Posterior cingulate gyrus (tissue), 11 donors: ENCODE measurements at regions not wholly inside any gene's neighbourhood (a gene's known extent, or its start where the extent isn't known, plus 50 kb on each side); places are given as distances from the start of the nearest gene placed in this dataset.

Experiments
- DNase-seq, 10 donors: peaks; one replicate each; pipeline versions ENCODE4 v3.0.0 to v3.0.0-alpha.2; 2020 to 2021; ENCODE audit warnings: mixed read lengths in 3 of 10
- intact Hi-C: fragments of 100-400 bp; cut with DNase I; formaldehyde crosslinking; loops from one replicate; pipeline ENCODE4 v1.15.1; 2023

GRCh38 chr4:187449702-187450101 lies 545.9 kb upstream of the ZFP42 start:
- intact Hi-C loops, result no loop called here
- DNase-seq, result no peak

DNA sequence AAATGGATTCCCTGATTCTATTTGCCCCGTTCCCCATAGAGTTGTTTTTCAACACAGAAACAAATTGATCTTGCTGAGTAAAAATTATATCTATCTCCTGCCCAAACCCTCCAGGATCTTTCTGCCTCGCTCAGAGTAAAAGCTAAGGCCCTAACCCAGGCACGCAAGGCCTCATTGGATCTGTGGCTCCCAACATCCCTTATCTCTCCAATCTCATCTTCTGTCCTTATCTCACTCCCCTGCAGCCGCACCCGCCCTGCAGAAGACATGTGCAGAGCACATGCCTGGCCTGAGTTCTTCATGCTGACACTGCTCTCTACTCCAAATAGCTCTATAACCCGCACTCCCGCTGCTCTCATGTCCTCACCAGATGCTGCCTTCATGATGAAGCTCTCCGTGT lies 543.8 kb upstream of the ZFP42 start:
- no peak for DNase-seq
- intact Hi-C loops, result no loop called here

- intact Hi-C loops, result no loop called here
- DNase-seq, result no peak
Measured at GRCh38 chr4:187460016-187460415, 535.6 kb upstream of the ZFP42 start.

DNA sequence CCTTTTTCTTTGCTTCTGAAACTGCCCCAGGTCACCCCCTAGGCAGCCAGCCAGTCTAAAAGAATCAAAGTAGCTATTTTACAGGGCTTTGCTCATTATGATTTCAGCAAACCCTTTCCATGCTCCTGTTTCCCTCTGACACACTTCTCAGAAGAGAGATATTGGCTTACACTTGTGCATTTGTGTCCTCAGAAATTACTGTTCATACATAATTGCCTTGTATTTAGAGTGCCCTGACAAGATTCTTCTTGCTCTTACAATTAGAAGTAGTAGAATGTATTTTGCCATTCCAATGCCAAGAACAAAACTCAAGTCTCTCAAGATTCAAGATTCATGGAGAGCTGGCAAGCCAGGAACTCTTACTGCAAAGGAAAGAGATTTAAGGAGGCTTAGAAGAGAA lies 531.0 kb upstream of the ZFP42 start:
- intact Hi-C loops, result no loop called here
- no peak for DNase-seq

- intact Hi-C loops, result no loop called here
- no peak for DNase-seq
Measured at GRCh38 chr4:187467224-187467623, 528.3 kb upstream of the ZFP42 start.

DNA sequence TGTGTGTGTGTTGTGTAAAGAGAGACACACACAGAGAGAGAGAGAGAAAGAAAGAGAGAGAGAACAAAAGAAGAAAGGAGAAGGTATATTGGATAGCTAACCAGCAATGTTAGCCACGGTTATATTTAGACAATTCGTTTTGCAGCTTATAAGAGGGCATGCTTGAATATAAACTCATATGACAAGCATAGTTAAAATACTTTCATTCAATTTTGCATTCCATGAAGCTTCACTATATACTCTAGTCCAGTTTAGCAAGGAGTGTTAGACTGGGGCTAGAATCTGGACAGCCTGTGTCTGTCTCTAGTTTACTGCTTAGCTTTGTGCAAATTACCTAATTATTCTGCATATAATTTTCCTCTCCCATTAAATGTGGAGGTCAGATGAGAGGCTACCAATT lies 525.9 kb upstream of the ZFP42 start:
- DNase-seq, result no peak
- intact Hi-C loops, result no loop called here

DNA sequence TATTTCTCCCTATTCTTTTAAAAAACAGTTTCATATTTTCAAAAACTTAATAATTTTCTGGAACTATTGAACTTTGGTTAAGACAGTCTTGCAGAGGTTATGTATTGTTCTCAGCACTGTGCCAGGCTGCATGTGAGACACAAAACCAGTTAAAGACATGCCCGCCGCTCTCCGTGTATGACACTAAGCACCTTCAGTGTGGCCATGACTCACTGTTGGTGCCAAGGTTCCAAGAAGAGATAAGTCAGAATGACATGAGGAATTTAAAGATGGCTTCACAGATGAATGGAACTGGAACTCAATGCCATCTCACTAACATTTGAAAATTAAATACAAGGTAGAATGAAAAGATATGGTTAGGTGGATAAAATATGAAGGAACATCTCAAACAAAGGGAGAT lies 525.5 kb upstream of the ZFP42 start:
- intact Hi-C loops, result no loop called here
- no peak for DNase-seq

DNA sequence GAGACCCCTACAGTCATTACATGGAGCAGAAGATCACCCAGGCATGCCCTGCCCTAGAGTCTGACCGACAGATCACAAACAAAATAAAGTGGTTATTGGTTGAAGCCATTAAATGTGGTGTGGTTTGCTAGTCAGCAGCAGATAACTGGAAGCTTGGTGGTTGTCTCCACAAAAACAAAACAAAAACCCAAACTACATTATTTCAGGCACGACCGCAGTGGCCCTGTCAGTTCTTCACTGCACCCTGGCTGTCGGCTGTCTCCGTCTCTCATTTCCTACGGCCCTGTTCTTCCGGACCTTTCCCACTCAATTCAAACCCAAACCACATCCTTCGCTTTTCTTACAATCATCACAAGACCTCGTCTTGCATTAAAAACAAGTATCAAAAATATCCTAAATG lies 521.3 kb upstream of the ZFP42 start:
- no peak for DNase-seq
- intact Hi-C loops, result no loop called here

DNA sequence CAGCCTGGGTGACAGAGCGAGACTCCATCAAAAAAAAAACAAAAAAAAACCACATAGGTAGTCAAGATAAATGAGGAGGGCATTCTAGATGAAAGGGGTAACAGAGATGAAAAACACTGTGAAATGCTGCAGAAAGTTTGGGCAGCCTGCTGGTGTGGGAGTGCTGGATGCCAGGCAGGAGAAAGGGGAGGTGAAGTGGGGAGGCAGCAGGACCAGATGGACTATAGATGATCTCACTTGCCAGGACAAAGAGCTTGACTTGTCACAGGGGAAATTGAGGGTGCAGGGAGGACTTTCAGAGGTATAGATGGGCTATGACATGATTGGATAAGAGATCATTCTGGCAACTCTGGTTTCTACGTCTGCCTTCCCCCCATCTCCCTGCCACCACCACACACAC lies 519.7 kb upstream of the ZFP42 start:
- DNase-seq, result no peak

GRCh38 chr4:187477224-187477623 lies 518.3 kb upstream of the ZFP42 start:
- DNase-seq, result no peak
- intact Hi-C loops, result no loop called here

More for the DNA sequence above, 519.7 kb upstream of the ZFP42 start:
- intact Hi-C loops, result no loop called here

DNA sequence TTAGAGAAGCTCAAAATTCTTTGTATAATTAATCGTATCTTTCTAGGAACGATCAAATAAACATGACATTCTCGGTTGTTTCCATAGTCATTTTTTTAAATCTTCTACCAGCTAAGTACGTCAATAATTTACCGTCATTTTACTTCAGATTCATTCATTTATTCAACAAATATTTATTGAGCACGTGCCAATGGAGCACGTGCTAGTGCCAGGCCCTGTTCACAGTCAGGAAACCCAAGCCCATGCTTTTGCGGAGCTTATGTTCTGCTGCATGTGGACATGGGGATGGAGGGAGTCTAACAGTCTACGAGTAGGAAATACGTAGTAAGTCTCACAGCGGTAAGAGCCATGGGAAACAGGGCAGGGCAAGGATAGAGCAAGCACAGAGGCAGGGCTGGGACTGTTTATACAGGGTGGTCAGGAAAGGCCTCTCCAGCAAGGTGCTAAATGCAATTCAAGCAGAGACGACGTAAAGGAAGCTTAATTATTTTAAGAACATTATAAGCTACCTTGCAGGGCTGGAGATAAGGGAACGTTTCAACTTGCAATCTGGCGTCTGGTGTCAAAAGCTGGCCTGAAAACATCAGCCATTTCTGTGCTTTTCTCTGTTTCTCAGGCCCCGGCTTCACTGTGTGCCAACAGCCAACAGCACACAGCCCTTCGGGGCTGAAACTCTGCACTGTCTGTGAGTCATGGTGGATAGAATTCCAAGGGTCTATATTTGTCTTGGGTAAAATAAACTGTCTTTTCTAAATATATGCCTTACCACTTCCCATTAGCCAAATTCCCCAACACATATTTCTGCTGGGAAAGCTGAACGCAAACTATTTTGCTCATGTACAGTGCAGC lies 517.1 kb upstream of the ZFP42 start:
- intact Hi-C loops, result no loop called here
- no peak for DNase-seq

GRCh38 chr4:187479511-187479910 lies 516.1 kb upstream of the ZFP42 start:
- no peak for DNase-seq
- intact Hi-C loops, result no loop called here

DNA sequence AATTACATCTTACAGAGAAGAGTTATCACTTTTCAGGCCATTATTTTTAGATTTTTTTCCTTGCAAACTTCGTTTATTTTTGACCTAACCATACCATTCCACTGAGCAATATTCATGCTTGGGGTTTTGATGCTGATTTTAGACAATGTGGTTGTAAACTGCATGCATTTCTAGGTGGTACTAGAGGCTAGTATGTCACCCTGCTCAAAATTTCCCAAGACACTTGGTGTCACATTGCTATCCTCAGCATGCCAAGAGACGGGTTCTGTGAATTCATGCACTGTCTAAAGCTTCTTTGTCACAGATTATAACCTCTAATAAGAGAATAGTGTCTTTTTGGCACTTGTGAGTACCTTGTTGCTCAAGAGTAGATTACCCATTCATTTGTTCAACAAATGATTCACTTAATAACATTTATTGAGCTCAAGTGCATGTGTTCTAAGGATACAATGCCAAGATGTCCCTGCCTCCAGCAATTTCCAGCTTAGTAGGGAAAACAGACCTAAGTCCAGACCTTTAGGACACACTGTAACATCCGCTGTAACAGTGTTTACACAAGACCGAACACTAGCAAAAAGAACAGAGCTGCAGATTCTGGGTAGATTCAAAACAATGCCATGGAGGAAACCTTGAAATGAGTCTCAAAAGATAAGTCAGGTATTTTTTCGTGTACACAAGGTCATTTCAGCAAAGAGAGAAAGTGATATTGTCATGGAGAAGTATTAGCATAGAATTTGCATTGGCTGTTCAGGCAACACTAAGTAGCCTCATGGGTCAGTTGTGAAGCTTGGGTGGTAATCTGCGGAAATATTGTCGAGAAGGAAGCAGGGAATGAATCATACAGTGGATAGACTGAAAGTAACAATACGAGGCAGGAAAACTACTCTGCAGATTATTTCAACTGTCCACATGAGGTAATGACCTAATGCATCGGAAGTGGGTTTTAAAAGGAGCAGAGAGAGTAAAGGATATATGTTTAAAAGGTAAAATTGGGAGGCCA lies 515.1 kb upstream of the ZFP42 start:
- DNase-seq, result no peak

DNA sequence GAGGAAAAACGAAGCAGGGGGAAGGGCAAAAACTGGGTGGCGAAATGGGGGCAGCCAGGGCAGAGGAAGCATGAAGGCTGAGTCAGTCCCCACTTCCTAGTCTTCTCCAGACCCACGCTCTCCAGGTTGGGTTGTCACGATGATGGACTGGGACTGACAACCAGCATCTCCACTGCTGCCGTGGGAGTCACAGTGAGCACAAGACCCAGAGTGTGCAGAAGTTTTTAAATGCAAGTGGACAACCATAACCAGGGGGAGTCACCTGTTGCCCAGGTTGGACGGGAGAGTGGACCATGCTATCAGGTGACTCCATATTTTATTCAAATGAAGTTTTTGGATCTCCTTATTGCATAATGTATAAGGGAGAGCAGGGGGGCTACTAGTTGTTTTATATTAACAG lies 511.4 kb upstream of the ZFP42 start:
- no peak for DNase-seq
- intact Hi-C loops, result no loop called here

More for the DNA sequence above, 515.1 kb upstream of the ZFP42 start:
- intact Hi-C loops, result no loop called here

DNA sequence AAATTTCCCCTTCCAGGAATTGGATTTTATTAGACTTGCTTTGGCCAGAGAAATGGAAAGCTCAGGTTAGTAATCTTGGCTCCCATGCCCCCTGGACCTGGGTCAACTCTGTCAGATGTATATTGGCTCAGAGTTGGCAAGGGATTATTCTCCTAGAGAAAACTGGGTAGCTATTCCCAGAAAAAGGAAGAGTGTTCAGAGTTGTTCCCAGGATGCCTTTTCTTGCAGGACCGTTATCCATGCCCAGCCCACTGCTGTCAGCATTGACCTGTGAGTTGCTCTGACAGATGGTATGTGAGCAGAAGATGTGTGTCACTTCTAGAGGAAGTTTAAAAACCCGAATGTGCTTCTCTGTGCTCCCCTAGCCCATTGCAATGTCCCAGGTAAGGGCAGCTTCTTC lies 509.9 kb upstream of the ZFP42 start:
- intact Hi-C loops, result no loop called here
- DNase-seq, result no peak

GRCh38 chr4:187491286-187491685 lies 504.3 kb upstream of the ZFP42 start:
- no peak for DNase-seq
- intact Hi-C loops, result no loop called here

DNA sequence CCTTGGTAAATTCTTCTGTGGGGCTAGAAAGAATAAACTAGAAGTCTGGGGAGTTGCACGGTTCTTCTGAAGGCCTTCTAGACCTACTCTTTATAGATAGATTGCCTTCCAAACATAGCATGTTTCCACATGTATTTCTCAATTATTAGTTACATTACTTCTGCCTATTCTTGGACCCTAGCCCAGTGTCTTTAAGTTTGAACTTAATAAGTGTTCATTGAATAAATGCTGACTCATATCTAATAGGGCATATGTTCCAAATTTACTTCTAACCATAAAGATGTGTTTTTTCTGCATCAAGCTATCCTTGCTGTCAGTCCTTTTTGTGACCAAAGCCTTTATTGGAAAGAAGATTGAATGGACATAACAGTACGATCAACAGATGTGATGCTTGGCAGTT lies 503.6 kb upstream of the ZFP42 start:
- DNase-seq, result no peak
- intact Hi-C loops, result no loop called here

DNA sequence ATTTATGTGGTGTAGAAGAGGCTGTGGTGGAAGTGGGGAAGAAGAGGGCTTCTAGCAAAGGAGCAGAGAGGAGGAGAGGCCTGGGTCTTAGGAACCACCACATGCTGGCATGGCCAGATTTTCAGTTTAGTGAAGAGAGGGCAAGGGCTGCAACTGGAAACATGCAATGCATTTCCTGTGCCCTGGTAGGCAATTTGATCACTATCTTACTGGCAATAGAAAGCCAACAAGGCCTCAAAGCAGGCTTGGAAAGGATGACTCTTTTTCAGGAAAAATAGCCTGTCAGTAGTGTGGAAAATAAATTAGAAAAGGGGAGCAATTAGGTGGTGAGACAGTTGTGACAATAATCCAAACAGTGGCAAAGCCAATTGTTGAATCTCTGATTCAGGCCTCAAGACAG lies 501.9 kb upstream of the ZFP42 start:
- intact Hi-C loops, result no loop called here
- no peak for DNase-seq

DNA sequence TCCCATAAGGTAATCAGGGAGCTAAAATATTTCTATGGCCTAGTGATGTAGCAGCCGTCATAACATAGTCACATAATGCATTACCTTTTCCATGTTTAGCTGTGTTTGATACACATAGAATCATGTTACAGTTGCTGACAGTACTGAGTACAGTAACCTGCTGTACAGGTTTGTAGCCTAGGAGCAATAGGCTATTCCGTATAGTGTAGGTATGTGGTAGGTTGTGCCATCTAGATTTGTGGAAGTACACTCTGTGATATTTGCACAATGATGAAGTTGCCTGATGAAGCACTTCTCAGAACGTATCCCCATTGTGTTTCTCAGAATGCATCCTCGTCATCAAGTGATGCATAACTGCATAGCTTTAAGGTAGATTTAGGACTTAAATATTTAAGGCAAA lies 495.6 kb upstream of the ZFP42 start:
- intact Hi-C loops, result no loop called here
- DNase-seq, result no peak

DNA sequence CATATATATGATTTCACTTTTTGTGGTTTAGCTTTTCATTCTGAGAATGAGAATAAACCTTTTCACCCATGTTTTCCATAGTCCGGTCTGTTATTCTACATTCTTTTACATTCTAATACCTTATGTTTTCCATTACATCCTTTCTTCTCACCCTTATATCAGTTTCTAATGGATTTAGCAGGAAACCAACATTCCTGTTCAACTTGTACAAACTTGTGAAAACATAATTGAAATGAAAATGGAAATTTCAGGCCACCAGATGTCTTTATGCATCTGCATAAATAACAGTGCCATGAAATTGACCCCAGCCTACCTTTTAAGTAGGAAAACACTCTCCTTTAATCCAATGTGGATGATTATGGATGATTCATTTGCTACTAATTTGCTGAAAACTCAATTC lies 494.8 kb upstream of the ZFP42 start:
- intact Hi-C loops, result no loop called here
- DNase-seq, result no peak

GRCh38 chr4:187501731-187502130 lies 493.8 kb upstream of the ZFP42 start:
- intact Hi-C loops, result no loop called here
- DNase-seq, result no peak
